GM21360 (cell line): ENCODE measurements at regions not wholly inside any gene's neighbourhood (a gene's known extent, or its start where the extent isn't known, plus 50 kb on each side); places are given as distances from the start of the nearest gene placed in this dataset.

ENCODE experiments used
- ATAC-seq: cut with Tn5 transposase; IDR thresholded peaks from one replicate; pipeline ENCODE4 v1.9.1; 2021; ENCODE audit warnings: mild to moderate bottlenecking, moderate library complexity; ENCODE audit not compliant: unreplicated experiment

DNA sequence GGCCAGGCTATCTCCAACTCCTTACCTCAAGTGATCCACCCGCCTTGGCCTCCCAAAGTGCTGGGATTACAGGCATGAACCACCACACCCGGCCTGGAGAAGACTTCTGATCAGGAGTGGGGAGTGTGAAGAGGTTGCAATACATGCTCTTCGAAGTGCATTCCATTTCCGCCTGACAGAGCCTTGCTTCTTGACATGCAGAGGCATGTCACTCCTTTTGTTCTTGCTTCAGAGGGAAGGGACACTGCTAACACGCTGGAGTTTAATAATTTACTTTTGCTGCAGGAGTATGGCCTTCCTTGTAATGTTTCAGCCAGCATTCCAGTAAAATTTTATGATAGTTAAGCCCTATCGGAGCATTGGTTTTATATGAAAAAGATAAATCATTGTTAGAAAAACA lies 74.9 kb downstream of the SLC25A47 start:
- no peak for ATAC-seq

DNA sequence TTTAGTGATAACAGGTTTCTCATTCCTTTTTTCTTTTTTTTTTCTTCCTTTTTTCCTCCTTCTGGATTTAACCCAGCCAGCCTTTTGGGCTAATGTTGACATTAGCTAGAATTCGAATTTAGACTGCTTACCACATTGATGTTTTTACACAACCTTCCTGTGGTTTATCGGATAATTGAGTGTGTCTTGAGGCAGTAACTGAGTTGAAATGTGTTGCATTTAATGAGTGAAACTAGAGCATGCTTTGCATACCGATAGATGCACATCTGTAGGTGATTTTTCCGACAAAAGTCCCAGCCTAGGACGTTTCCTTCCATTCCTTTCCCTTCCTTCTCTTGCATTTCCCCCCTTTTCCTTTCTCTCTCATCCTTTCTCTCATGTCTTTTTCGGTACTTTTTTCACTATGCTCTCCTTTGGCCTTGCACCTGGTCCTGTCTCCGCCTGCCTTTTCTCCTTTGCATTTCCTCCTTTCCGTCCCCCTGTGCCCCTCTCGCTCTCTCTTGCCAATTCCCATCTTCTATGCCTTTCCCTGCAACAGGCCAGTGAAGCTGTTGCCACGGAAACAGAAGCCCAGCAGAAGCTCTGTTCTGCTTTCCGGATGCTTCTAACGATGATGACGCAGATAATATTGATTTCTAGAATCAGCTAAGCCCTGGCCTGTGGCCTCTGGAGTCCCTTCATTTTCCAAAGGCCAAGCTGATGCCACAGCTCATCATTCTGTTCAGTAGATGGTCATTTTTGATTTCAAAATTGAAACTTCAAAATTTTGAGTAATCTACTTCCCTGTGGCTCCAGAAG lies 76.1 kb downstream of the SLC25A47 start:
- ATAC-seq, result no peak

DNA sequence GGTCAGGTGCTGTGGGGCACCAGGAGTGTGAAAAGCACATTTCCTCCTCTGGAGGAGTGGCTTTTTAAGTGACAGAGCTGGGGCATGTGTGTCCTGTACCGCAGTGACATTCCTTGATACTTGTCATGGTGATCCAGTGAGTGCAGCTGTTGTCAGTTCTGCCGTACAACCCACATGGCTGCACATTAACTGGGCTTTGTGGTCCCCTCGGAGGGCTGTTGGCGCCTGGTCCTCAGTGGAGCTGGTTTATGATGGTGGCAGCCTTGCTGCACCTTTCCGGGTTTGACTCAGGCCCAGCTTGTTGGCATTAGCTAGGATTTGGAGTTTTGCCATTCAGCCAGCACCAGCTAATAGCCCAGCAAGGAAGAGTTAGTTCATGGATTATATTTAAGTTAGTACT lies 77.0 kb downstream of the SLC25A47 start:
- no peak for ATAC-seq

DNA sequence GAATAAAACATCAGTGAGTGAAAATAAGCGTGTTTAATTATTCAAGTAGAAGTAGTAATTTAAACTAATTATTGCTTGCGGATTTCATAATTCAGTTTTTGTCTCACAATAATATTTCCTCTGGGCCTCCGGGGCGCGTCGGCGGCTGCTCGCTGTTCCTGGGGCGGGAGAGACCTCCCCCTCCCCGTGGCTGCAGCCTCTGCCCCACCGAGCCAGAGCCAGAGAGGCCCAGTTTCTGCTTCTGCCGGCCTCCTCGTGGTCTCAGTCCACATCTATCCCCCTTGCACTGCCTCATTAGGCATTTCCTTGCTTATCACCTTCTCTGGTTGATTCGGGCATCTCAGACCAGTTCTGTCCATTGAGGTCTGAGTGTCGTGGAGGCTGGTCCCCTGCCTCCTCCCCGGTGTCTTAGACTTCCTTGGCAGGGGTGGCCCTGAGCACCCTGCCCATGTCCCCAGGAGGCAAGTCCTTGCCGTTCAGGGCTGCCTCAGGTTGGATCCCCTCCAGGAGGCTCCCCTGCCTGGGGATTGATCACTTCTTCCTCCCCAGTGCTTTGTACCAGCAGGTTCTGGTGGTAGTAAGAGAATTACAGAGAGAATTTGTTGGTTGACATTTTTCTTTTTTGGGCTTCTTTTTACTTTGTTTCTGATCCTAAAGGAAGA lies 78.0 kb downstream of the SLC25A47 start:
- no peak for ATAC-seq

DNA sequence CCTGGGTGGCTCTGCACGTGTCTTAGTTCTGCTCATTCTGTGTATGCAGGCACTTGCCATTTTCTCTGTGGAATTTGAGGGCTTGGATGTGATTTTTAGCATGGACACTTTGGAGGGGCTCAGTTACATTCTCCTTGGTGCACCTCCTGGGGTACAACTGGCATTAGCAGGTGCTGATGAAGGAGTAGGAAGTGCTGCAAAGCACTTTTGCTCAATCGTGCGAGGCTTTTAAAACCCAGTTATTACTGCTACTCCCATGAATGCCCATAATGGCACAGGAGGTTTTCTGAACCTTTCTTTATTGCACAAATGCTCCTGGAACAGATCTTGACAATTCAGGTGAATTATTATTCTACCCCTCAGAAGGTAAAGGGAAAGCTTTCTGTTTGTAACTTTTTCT lies 78.7 kb downstream of the SLC25A47 start:
- no peak for ATAC-seq

DNA sequence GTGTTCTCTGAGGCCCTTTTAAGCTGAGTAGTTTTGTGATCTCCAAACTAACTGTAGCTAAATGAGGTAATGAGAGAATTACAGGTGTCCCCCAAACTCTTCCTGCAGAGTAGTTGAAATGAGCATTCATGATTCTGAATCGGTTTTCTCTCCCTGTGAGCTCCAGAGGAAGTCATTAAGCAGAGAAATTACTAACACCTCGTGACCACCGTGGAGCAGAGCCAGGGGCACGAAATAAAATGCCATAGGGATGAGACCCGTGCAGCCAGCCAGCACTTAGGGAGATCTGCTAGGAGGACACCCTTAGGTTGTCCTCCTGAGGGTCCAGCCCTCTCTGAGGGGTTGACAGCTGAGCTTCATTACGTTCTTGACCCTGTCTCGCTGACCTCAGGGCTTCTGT lies 79.5 kb downstream of the SLC25A47 start:
- ATAC-seq, result no peak

DNA sequence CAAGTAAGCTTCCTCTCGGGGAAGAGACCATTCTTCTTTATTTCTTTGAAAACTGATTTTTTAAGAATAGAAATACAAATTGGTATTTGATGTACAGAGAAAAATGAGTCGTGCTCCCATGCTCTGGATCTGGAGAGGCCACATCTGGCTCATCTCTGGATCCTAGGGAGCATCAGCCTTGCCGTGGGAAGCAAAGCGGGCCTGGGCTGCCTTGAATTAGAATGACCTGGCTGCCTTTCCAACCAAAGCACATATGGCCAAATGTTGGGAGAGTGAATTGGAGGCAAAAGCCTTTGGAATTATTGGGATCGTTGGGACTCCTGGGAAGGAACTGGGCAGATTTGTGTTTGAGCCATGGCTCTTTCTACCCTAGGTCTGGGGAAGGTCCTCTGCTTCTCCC lies 80.0 kb downstream of the SLC25A47 start:
- ATAC-seq, result no peak

DNA sequence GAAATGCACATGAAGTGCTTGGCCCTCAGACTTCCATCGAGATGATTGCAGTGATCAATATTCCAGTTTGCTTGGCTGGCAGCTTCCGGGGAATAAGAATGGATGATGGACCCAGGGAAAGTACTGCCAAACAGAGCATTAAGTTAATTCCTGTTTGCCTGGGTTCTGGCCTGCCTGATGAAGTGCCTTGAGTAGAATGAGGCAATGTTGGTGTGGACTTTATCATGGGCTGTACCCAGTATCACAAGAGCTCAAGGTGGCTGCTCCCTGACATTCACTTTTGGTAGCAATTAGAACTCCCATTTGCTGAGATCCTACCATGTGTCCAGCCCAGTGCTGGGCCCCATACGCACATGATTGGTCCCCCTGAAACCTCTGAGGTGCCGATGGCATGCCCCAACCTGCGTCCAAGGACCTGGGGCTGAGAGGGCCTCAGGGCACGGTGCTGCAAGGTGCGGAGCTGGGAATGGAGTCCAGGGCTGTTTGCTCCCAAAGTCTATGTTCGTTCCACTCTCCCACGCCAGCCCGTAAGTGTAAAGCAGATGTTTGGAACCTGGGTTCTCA lies 80.7 kb downstream of the SLC25A47 start:
- ATAC-seq, result no peak

DNA sequence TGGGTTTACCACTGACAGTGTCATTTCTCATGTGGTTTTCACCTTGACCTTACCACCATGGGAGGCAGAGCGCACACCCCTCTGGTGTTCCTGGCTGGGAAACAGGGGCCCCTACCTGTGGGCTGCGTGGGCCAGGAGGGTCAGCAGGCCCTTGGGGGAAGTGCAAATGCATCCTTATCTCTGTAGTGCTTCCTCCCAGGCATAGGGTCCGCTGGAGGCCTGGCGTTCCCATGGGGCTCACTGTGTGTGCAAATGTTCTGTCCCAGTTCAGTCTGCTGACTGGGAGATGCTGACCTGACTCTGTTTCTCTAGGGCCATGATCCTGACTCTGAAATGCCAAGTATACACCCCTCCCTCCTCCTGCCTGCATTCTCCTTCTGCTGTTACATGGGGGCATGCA lies 81.3 kb downstream of the SLC25A47 start:
- no peak for ATAC-seq

DNA sequence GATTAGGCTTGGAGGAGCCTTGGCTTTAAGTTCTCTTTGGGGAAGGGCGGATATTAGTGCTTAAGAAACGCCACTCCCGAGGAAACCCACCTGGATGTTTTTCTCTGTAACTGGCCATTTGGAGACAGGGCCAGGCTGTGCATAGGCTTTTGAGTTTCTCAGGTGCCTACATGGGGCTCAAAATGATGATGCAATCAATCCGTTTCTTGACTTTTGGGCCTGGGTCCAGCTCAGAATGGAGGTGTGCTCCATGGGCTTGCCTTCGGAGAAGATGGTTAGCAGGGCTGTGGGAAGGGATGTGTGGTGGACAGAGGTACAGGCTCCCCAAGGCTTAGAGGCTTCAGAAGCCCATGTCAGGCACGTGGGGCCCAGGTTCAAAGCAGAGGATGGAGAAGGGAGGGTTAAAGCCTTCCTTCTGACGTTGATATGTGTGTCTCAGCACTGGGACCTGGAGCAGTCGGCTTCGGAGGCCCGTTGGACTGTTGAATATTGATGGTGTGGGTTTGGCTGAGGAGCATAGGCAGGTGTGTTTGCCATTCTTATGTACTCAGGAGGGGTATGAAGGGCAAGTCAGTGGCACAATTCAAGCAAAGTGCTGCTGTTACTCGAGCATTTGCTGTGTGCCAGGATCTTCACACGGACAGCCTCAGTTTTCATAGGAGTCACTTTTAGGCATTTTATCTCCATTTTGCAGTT lies 82.8 kb downstream of the SLC25A47 start:
- ATAC-seq, result no peak

DNA sequence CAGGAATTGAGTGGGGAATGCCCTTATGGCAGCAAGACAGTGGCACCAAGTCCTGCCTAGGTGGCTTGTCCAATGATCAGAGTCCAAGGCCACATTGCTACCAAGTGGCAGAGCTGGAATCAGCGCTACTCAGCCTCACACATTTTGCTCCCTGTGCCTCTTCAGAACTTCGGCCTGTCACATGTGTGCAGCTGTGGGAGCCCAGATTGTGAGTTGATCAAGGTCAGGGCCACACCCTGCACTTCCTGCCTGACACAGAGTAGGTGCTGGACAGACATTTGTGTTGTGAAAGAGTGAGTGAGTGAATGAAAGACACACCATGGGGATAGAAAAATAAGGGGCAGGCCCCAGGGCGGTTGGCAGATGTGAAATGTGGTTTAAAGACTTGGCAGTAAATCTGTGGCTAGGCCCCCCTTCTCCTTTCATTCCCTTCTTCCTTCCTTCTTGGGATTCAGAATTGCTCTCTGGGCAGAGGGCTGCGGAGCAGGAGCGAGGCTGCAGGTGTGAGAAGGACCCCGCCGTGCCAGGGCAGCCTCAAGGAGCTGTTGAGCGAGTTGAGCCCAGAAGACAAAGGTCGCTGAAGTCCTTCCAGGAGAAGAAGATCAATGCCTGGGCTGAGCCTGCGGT lies 83.5 kb downstream of the SLC25A47 start:
- no peak for ATAC-seq

DNA sequence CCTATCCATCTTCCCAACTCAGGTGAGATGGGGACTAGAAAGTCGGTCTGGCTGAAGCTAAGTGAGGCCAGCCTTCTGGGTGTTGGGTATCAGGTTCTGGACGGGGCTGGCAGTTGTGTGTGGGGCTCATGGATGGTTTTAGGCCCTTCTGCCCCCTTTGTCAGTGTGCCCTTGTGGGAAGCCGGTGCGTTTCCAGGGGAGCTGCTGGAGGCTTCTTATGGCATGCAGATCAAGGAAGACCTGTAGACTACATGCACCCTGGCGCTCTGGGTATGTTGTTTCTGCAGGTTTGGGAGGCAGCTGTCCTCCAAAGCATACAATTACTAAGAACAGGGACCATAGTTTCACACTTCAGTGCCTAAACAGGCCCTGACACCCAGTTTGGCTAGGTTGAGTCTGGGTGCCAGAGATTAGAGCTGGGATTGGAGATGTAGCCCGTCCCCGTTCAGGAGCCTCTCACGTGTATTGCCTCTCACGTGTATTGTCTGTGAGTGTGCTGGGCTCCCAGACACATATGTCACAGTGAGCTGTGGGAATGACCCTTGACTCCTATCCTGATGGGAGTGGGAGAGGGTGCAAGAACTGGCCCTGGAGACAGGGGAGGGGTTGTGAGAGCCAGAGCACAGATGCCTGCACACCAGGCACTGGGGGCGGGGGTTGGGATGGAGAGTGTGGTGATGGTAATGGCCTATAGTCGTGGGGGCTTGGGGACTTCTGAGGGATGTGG lies 84.4 kb downstream of the SLC25A47 start:
- ATAC-seq, result no peak

DNA sequence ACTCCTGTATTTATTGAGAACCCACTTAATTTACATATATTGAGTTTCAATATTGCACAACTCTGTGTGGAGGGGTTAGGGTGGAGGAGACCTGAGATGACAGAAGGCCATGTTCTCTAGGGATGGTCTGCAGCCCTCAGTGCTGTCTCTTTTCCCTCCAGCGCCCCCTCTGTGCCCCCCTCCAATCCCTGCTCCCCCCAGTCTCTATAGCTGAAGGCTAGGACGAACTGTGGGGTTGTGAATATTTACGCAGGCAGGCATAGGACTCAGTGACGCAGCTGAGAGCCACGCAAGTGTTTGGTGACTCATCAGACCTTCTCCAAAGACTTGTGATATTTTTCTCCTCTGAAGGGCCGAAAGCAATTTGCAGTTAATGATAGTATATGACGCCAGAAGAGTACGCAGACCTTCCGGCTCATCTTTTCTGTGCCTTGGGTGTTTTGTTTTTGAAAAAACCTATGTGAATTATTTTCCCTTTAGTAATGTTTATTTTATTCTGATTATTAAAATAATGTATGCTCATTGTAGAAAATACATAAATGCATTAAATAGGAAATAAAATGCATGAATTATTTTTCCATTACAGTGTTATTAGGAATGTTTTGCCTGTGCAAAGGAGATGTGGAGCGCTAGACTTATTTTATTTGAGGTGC lies 85.3 kb downstream of the SLC25A47 start:
- no peak for ATAC-seq

DNA sequence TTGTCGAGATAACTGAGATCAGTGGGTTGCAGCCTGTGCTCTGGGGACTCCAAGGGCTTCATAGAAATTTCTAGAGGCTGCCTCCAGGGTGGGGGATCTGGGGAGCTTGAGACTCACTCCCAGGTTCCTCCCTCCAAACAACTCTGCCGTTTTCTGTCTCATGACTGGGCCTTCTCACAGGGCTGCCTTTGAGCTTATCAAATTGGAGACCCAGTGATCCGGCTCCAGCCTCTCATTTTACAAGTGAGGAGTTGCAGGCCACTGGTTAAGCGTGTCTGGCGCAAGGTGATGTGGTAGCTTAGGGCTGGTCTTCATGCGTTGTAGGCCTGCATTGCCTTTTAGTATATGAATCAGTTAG lies 85.8 kb downstream of the SLC25A47 start:
- ATAC-seq, result no peak

DNA sequence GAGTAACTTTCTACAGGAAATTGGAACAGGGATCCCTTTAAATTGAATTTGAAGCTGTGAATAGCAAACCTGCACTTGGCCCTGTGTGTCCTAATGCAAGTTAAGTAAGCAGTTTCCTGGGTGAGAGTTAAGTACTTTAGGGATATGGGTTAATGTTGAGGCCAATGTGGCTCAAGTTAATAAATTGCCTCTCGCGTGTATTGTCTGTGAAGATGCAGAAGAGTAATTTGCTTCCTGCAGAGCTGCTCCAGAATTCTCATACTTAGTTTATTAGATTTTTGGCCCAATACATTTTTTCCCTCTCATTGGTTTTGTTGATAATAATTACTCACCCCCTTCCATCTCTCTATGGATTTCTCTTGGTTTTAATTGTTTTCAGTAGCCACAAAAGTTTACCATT lies 86.5 kb downstream of the SLC25A47 start:
- ATAC-seq, result no peak

DNA sequence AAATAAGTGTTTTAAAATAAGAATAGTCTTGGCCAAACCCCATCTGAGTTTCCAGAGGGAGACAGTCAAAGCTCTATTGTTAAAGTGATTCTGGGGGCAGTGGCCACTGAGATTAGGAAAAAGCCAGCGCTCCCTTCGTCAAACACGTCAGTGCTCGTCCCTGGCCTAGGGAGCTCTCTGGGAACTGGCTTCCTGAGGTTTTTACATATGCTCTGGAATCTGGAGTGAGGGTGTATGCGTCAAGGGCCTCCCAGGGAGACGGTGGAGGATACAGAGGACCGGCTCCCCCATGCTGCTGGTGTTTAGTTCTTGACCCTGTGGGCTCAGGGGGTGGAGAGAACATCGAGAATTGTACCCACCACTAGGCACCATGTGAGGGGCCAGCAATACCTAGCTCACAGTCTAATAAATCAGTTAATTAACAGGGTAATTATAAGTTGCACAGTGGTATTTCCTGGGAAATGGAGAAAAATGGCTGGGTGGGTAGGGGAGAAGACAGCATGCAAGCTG lies 87.0 kb downstream of the SLC25A47 start:
- ATAC-seq, result no peak

DNA sequence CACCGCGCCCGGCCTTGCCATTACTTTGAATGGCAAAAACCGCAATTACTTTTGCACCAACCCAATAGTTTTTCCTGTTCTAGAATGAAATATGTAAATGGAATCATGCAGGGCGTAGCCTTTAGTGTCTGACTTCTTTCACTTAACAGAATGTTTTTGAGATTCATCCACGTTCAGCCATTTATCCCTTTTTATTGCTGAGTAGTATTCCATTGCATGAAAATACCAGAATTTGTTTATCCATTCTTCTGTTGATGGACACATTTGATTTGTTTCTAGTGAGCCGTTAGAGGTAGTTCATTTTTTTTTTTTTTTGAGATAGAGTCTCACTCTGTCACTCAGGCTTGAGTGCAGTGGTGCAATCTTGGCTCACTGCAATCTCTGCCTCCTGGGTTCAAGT lies 90.6 kb downstream of the SLC25A47 start:
- no peak for ATAC-seq

DNA sequence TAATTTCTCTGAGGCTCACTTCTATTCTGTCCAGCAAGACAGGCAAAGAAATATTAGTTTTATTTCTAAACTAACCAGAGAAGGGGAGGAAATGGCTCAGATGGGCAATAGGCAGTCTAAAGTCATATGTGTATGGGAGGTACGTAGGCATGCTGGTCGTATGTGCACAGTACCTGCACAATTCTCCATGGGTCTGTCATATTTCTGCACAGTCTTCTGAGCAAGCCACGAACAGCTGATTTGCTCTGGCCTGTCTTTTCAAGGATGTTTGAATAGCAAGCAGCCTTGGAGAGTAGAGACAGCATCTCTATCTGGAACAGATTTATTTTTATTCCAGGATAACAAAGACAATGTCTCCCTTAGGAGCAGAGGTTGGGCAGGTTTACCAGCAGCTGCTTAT lies 92.1 kb downstream of the SLC25A47 start:
- no peak for ATAC-seq

DNA sequence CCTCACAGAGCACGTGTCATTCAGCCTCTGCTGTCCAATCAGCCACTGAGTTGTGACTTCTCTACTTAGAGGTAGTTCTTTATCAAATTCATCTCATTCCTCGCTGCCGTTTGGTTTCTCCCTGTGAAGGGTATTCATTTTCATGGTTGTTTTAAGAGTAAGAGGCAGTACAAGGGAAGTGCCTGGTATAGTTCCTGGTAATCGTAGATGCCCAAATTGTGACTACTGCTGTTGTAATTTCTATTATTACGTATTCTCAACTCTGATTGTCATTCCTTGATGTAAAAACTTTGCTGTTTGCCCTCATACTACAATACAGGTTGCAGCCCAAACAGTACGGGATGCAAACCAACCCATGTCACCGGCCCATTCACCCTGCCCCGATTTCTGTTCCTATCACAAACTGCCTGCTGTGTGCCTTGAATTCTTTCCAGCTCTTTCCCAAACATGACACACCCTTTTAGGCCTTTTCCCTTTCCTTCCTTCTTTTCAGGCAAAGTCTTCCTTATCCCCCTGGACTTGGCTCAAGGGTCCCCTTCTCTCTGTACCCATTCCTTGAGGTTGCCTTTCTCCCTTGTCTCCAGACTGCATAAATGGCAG lies 93.0 kb downstream of the SLC25A47 start:
- ATAC-seq, result no peak
